GM23338 (cell line): ENCODE measurements at regions not wholly inside any gene's neighbourhood (a gene's known extent, or its start where the extent isn't known, plus 50 kb on each side); places are given as distances from the start of the nearest gene placed in this dataset.
A peak's percentile ranks its signal among the peaks of the same experiment; 100 is the strongest.

Experiments used
- ATAC-seq: fragments of 200-7000 bp; cut with Tn5 transposase; 3 replicates; pipeline ENCODE4 v1.9.1; 2020
- DNase-seq: peaks from one replicate; pipeline ENCODE4 v3.0.0-alpha.2; 2015; ENCODE audit warnings: low spot score
- H2AFZ ChIP-seq: fragments of 200-600 bp; sonication (generic); 2 replicates; pipeline ENCODE4 v1.8.0; 2016; ENCODE audit warnings: antibody characterized with exemption, mild to moderate bottlenecking, moderate library complexity
- H3F3A ChIP-seq: fragments of 200-600 bp; sonication (generic); replicated peaks from 2 replicates; pipeline ENCODE4 v1.8.0; 2017; ENCODE audit warnings: antibody characterized with exemption, mixed run types, low read depth
- H3K27ac ChIP-seq: fragments of 200-600 bp; sonication (generic); 2 replicates; pipeline ENCODE4 v1.6.1; 2016; ENCODE audit warnings: low read depth
- H3K27me3 ChIP-seq: fragments of 200-600 bp; sonication (generic); 2 replicates; pipeline ENCODE4 v1.8.0; 2016; ENCODE audit warnings: mild to moderate bottlenecking, mixed run types, moderate library complexity; ENCODE audit not compliant: insufficient read depth
- H3K36me3 ChIP-seq: fragments of 200-600 bp; sonication (generic); 2 replicates; pipeline ENCODE4 v1.8.0; 2016; ENCODE audit warnings: mild to moderate bottlenecking; ENCODE audit not compliant: insufficient read depth
- H3K4me1 ChIP-seq: fragments of 200-600 bp; sonication (generic); 2 replicates; pipeline ENCODE4 v1.8.0; 2016; ENCODE audit warnings: mild to moderate bottlenecking, moderate library complexity; ENCODE audit not compliant: insufficient read depth
- H3K4me2 ChIP-seq: fragments of 200-600 bp; sonication (generic); 2 replicates; pipeline ENCODE4 v1.7.1; 2017; ENCODE audit warnings: mixed run types
- H3K4me3 ChIP-seq: fragments of 200-600 bp; sonication (generic); 2 replicates; pipeline ENCODE4 v1.6.1; 2016; ENCODE audit warnings: mixed run types
- H3K79me2 ChIP-seq: fragments of 200-600 bp; sonication (generic); replicated peaks from 2 replicates; pipeline ENCODE4 v1.8.0; 2017; ENCODE audit warnings: mild to moderate bottlenecking; ENCODE audit not compliant: insufficient read depth
- H3K9me2 ChIP-seq: fragments of 200-600 bp; sonication (generic); 2 replicates; pipeline ENCODE4 v1.8.0; 2017; ENCODE audit not compliant: insufficient read depth
- H4K20me1 ChIP-seq: fragments of 200-600 bp; sonication (generic); replicated peaks from 2 replicates; pipeline ENCODE4 v1.8.0; 2017; ENCODE audit warnings: mild to moderate bottlenecking; ENCODE audit not compliant: insufficient read depth
- H3K27ac Mint-ChIP-seq: 2 replicates; pipeline ENCODE4 v1.8.0; 2020; ENCODE audit warnings: inconsistent platforms, mild to moderate bottlenecking, moderate library complexity, mixed read lengths
- H3K27me3 Mint-ChIP-seq: 3 replicates; pipeline ENCODE4 v1.8.0; 2022; ENCODE audit warnings: low read depth, mild to moderate bottlenecking, moderate library complexity, mixed read lengths, inconsistent platforms; ENCODE audit not compliant: insufficient read depth, poor library complexity
- H3K36me3 Mint-ChIP-seq: 3 replicates; pipeline ENCODE4 v1.8.0; 2021; ENCODE audit warnings: low read depth, mild to moderate bottlenecking, inconsistent platforms, moderate library complexity, mixed read lengths
- H3K4me1 Mint-ChIP-seq: 3 replicates; pipeline ENCODE4 v1.8.0; 2020; ENCODE audit warnings: mild to moderate bottlenecking, inconsistent platforms, mixed read lengths
- H3K4me3 Mint-ChIP-seq: 3 replicates; pipeline ENCODE4 v1.8.0; 2021; ENCODE audit warnings: moderate library complexity, mild to moderate bottlenecking, inconsistent platforms, mixed read lengths
- H3K9me3 Mint-ChIP-seq: 3 replicates; pipeline ENCODE4 v1.8.0; 2020; ENCODE audit warnings: moderate library complexity, mild to moderate bottlenecking, inconsistent platforms, mixed read lengths
- CREB1 ChIP-seq: fragments of 250-450 bp; sonication (Bioruptor Pico); IDR thresholded peaks from 2 replicates; pipeline ENCODE4 v1.5.0; 2020; ENCODE audit warnings: low read depth, mild to moderate bottlenecking, moderate library complexity
- EZH2 ChIP-seq: fragments of 200-600 bp; sonication (generic); IDR thresholded peaks from one replicate; pipeline ENCODE4 v1.8.0; 2017; ENCODE audit warnings: antibody characterized with exemption, mild to moderate bottlenecking, low read depth; ENCODE audit not compliant: unreplicated experiment
- EZH2phosphoT487 ChIP-seq: fragments of 200-600 bp; sonication (generic); IDR thresholded peaks from one replicate; pipeline ENCODE4 v1.8.1; 2018; ENCODE audit warnings: antibody characterized with exemption; ENCODE audit not compliant: unreplicated experiment
- POLR2AphosphoS5 ChIP-seq: IDR thresholded peaks from 2 replicates; pipeline ENCODE4 v1.6.1; 2016; ENCODE audit warnings: antibody characterized with exemption, low read depth
- STAT1 ChIP-seq: IDR thresholded peaks from one replicate; pipeline ENCODE4 v1.6.1; 2016; ENCODE audit warnings: antibody characterized with exemption; ENCODE audit not compliant: unreplicated experiment
- ZNF114 ChIP-seq: fragments of 250-450 bp; sonication (Bioruptor Pico); IDR thresholded peaks from 2 replicates; pipeline ENCODE4 v1.5.0; 2020; ENCODE audit warnings: mild to moderate bottlenecking, moderate library complexity
- ZNF331 ChIP-seq: fragments of 250-450 bp; sonication (Bioruptor Pico); IDR thresholded peaks from 2 replicates; pipeline ENCODE4 v1.5.0; 2020; ENCODE audit warnings: low read depth, mild to moderate bottlenecking, moderate library complexity
- TF ChIP-seq, protein P1 (sequence below), 2 experiments: fragments of 200-600 bp in 1 of 2; sonication (generic) in 1 of 2; conservative IDR thresholded peaks; 2 replicates each; pipeline versions ENCODE4 v1.5.1 to v1.6.1; 2016 to 2017; ENCODE audit warnings: antibody characterized with exemption in 2 of 2, low read depth in 2 of 2, mild to moderate bottlenecking in 2 of 2, moderate library complexity in 1 of 2
- TF ChIP-seq, protein P2 (sequence below): IDR thresholded peaks from 2 replicates; pipeline ENCODE4 v1.6.1; 2016; ENCODE audit warnings: antibody characterized with exemption
- TF ChIP-seq, protein P3 (sequence below): IDR thresholded peaks from one replicate; pipeline ENCODE4 v1.6.1; 2018; ENCODE audit warnings: antibody characterized with exemption; ENCODE audit not compliant: unreplicated experiment

DNA sequence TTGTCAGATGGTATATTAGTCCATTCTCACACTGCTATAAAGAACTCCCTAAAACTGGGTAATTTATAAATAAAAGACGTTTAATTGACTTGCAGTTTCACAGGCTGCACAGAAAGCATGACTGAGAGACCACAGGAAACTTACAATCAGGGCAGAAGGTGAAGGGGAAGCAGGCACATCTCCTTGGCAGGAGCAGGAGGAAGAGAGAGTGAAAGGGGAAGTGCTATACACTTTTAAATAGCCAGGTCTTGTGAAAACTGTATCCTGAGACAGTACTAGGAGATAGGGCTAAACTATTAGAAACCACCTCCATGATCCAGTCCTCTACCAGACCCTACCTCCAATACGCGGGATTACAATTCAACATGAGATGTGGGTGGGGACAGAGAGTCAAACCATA is 193.9 kb upstream of the KCNG1 start (continued):
- TF ChIP-seq, protein P1, sequence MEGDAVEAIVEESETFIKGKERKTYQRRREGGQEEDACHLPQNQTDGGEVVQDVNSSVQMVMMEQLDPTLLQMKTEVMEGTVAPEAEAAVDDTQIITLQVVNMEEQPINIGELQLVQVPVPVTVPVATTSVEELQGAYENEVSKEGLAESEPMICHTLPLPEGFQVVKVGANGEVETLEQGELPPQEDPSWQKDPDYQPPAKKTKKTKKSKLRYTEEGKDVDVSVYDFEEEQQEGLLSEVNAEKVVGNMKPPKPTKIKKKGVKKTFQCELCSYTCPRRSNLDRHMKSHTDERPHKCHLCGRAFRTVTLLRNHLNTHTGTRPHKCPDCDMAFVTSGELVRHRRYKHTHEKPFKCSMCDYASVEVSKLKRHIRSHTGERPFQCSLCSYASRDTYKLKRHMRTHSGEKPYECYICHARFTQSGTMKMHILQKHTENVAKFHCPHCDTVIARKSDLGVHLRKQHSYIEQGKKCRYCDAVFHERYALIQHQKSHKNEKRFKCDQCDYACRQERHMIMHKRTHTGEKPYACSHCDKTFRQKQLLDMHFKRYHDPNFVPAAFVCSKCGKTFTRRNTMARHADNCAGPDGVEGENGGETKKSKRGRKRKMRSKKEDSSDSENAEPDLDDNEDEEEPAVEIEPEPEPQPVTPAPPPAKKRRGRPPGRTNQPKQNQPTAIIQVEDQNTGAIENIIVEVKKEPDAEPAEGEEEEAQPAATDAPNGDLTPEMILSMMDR (conservative IDR thresholded peaks at IDR 0.05; ENCODE audit: low read depth in 2 of 2) = no peak
- TF ChIP-seq POLR2AphosphoS5 (no peak), ZNF114 (CRISPR knock-in tag) (no peak), EZH2 (no peak), ZNF331 (CRISPR knock-in tag) (no peak), EZH2phosphoT487 (no peak)
- TF ChIP-seq, protein P2, sequence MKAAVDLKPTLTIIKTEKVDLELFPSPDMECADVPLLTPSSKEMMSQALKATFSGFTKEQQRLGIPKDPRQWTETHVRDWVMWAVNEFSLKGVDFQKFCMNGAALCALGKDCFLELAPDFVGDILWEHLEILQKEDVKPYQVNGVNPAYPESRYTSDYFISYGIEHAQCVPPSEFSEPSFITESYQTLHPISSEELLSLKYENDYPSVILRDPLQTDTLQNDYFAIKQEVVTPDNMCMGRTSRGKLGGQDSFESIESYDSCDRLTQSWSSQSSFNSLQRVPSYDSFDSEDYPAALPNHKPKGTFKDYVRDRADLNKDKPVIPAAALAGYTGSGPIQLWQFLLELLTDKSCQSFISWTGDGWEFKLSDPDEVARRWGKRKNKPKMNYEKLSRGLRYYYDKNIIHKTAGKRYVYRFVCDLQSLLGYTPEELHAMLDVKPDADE = no peak
- TF ChIP-seq, protein P3, sequence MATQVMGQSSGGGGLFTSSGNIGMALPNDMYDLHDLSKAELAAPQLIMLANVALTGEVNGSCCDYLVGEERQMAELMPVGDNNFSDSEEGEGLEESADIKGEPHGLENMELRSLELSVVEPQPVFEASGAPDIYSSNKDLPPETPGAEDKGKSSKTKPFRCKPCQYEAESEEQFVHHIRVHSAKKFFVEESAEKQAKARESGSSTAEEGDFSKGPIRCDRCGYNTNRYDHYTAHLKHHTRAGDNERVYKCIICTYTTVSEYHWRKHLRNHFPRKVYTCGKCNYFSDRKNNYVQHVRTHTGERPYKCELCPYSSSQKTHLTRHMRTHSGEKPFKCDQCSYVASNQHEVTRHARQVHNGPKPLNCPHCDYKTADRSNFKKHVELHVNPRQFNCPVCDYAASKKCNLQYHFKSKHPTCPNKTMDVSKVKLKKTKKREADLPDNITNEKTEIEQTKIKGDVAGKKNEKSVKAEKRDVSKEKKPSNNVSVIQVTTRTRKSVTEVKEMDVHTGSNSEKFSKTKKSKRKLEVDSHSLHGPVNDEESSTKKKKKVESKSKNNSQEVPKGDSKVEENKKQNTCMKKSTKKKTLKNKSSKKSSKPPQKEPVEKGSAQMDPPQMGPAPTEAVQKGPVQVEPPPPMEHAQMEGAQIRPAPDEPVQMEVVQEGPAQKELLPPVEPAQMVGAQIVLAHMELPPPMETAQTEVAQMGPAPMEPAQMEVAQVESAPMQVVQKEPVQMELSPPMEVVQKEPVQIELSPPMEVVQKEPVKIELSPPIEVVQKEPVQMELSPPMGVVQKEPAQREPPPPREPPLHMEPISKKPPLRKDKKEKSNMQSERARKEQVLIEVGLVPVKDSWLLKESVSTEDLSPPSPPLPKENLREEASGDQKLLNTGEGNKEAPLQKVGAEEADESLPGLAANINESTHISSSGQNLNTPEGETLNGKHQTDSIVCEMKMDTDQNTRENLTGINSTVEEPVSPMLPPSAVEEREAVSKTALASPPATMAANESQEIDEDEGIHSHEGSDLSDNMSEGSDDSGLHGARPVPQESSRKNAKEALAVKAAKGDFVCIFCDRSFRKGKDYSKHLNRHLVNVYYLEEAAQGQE = no peak

DNA sequence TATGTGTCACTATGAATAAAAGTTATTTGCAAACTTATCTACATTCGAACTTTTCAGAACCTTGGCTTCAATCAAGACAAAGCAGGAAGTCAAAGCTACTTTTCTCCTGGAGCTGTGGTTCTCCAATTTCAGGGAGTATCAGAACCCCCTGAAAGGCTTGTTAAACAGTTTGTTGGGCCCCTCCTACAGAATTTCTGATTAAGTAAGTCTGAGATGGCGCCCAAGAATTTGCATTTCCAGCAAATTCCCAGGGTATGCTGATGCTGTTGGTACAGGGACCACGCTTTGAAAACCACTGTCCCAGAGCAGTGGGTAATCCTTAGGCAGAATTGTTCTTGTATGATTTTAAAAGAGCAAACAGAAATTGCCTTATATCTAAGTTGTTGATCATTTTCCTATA is 189.9 kb upstream of the KCNG1 start:
- TF ChIP-seq EZH2phosphoT487 = no peak
- TF ChIP-seq, protein P1 (conservative IDR thresholded peaks at IDR 0.05; ENCODE audit: low read depth in 2 of 2) = no peak
- TF ChIP-seq CREB1 (CRISPR knock-in tag) = no peak
- no peak for TF ChIP-seq STAT1
- Histone ChIP-seq H3K4me2 (no peak overlapping the region), H3F3A (no peaks in the 10 kb centered on the region), H3K4me1 (peaks cover 12% of the 10 kb centered on the region), H2AFZ (no peak overlapping the region), H3K4me3 (no peak overlapping the region), H3K36me3 (no peaks in the 10 kb centered on the region), H3K79me2 (no peaks in the 10 kb centered on the region), H3K9me2 (no peaks in the 10 kb centered on the region), H4K20me1 (no peaks in the 10 kb centered on the region), H3K27ac (no peak overlapping the region), H3K27me3 (no peaks in the 10 kb centered on the region)
- Mint-ChIP-seq H3K9me3 (peaks cover 18% of the 10 kb centered on the region), H3K36me3 (peaks cover 11% of the 10 kb centered on the region), H3K4me1 (peaks cover 15% of the 10 kb centered on the region), H3K4me3 (no peak overlapping the region), H3K27ac (no peak overlapping the region), H3K27me3 (no peaks in the 10 kb centered on the region)
- DNase-seq = peak; percentile 10
- ATAC-seq = no peak
